Naive B cell (primary cell): ENCODE measurements at regions not wholly inside any gene's neighbourhood (a gene's known extent, or its start where the extent isn't known, plus 50 kb on each side); places are given as distances from the start of the nearest gene placed in this dataset.

Experiments
- ATAC-seq, 2 donors: fragments of 150-1000 bp; cut with Tn5 transposase; 2 replicates each; pipeline ENCODE4 v1.10.0; 2021; ENCODE audit warnings: low read depth in 2 of 2, mild to moderate bottlenecking in 2 of 2, moderate library complexity in 2 of 2
- DNase-seq: peaks from one replicate; pipeline ENCODE4 v3.0.0; 2022
- H3K27ac Mint-ChIP-seq, 6 donors: one replicate each; pipeline ENCODE4 v1.8.0; 2020 to 2022; ENCODE audit warnings: mild to moderate bottlenecking in 6 of 6, mixed read lengths in 6 of 6, moderate library complexity in 5 of 6, inconsistent platforms in 2 of 6
- H3K27me3 Mint-ChIP-seq, 3 donors: one replicate each; pipeline ENCODE4 v1.8.0; 2021 to 2022; ENCODE audit warnings: mixed read lengths in 3 of 3, mild to moderate bottlenecking in 1 of 3
- H3K36me3 Mint-ChIP-seq, 2 donors: one replicate each; pipeline ENCODE4 v1.8.0; 2020 to 2022; ENCODE audit warnings: mixed read lengths in 2 of 2, inconsistent platforms in 1 of 2, mild to moderate bottlenecking in 1 of 2
- H3K4me1 Mint-ChIP-seq, 3 donors: one replicate each; pipeline ENCODE4 v1.8.0; 2020 to 2022; ENCODE audit warnings: mixed read lengths in 3 of 3, inconsistent platforms in 1 of 3, mild to moderate bottlenecking in 1 of 3, moderate library complexity in 1 of 3
- H3K4me3 Mint-ChIP-seq, 8 donors: one replicate each; pipeline ENCODE4 v1.8.0; 2020 to 2022; ENCODE audit warnings: mild to moderate bottlenecking in 8 of 8, mixed read lengths in 8 of 8, moderate library complexity in 8 of 8, inconsistent platforms in 2 of 8
- H3K9me3 Mint-ChIP-seq, 7 donors: one replicate each; pipeline ENCODE4 v1.8.0; 2020 to 2022; ENCODE audit warnings: mixed read lengths in 7 of 7, mild to moderate bottlenecking in 5 of 7, inconsistent platforms in 2 of 7, moderate library complexity in 1 of 7

DNA sequence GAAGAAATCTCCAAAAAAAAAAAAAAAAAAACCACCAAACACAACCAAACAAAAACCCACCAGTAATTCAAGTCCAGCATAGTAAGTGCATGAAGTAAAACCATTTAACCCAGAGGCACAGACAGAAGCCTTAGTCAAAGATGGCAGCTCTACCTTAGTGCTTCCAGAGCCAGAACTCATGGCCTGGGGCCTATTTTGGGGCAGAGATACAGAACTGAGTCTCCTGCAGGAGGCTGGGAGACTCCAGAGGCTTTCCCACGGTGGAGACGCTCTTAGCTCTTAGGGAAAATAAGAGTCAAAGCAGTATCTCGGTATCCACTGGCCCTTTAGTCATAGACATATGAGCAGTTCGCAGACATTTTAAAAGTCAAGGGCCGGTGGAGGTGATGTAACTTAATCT is 129.5 kb downstream of the GPX5 start:
- H3K36me3 Mint-ChIP-seq: peaks cover 0 to 3% of the 10 kb centered on the region in 2 donors
- peaks cover 52 to 74% (median 64%) of the 10 kb centered on the region in 3 donors for H3K27me3 Mint-ChIP-seq
- no peak for DNase-seq
- H3K9me3 Mint-ChIP-seq: peaks cover 0 to 9% (median 4%) of the 10 kb centered on the region in 7 donors
- no peak overlapping the region for H3K27ac Mint-ChIP-seq
- no peak overlapping the region for H3K4me3 Mint-ChIP-seq
- no peak for ATAC-seq
- peaks cover 20 to 30% (median 22%) of the 10 kb centered on the region in 3 donors for H3K4me1 Mint-ChIP-seq

DNA sequence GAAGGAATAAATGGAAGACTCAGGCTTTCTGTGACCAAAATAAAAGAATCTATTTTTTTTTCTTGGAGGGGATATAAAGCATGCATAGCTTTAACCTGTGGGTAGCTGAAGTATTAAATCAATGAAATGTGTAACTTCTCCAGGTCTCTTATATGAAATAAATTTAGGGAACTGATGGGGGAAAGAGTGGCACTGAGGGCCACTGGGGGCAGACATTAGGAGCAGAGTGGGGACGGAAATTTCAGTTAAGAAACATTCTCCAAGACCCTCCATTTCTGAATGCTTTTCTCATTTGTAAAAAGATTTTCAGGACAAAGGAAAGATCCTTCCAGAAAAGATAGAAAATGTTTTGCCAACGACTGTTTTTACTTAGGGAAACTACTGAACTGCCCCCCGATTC is 131.0 kb downstream of the GPX5 start:
- Mint-ChIP-seq H3K27me3 (peaks cover 54 to 72% (median 59%) of the 10 kb centered on the region in 3 donors), H3K9me3 (peaks cover 0 to 9% (median 5%) of the 10 kb centered on the region in 7 donors), H3K4me3 (peak overlapping the region in 7 of 8 donors; percentile 71 to 93 (median 84)), H3K27ac (peak overlapping the region in 2 of 6 donors; percentile 62 to 94), H3K4me1 (peaks cover 20 to 30% (median 22%) of the 10 kb centered on the region in 3 donors), H3K36me3 (peaks cover 0 to 4% of the 10 kb centered on the region in 2 donors)
- ATAC-seq: no peak
- DNase-seq: no peak

DNA sequence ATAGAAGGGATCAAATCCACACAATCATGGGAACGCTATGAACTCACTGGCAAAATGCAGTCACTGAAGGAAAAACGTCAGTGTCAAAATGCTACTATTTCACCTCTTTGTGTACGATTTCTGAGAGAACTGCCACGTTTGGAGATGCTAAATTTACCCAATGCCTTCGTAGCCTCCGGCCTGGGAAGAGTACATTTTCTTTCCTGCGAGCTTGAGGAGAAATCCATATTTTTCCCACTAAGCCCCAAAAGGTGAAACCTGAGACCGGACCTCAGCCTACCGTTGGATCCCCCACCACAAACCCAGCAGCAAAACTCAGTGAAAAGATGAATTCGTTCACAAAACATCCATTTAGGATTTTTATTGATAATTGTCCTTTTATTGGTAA is 131.7 kb downstream of the GPX5 start:
- peaks cover 0 to 9% (median 4%) of the 10 kb centered on the region in 7 donors for H3K9me3 Mint-ChIP-seq
- H3K4me1 Mint-ChIP-seq: peaks cover 20 to 30% (median 22%) of the 10 kb centered on the region in 3 donors
- H3K27ac Mint-ChIP-seq: peak overlapping the region in 4 of 6 donors; percentile 41 to 94 (median 80)
- DNase-seq (no peak), ATAC-seq (no peak)
- H3K27me3 Mint-ChIP-seq: peaks cover 53 to 67% (median 53%) of the 10 kb centered on the region in 3 donors
- H3K36me3 Mint-ChIP-seq: peaks cover 0 to 4% of the 10 kb centered on the region in 2 donors
- peak overlapping the region; percentile 57 to 93 (median 86) for H3K4me3 Mint-ChIP-seq

DNA sequence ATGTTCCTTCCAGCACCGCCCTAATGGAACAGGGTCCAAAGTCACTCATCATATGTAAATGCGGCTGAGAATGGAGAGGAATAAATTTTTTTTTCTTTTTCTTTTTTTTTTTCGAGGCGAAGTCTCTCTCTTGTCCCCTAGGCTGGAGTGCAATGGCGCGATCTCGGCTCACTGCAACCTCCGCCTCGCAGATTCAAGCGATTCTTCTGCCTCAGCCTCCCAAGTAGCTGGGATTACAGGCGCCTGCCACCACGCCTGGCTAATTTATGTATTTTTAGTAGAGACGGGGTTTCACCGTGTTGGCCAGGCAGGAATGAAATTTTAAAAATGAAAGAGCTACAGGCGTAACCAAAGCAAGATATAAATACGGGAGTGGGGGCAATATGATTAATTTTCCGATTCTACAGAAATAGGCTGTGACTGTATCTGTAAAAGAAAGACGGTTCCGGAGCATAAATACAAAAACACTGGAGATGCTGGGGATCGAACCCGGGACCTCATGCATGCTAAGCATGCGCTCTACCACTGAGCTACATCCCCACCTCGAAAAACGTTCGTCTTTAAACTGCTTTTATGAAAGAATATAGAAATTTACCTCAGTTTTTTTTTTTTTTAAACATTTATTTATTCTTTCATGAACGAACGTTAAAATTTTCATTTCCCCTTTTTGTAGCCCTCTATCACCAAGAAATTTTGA is 132.2 kb downstream of the GPX5 start:
- Mint-ChIP-seq H3K4me1 (peaks cover 20 to 30% (median 22%) of the 10 kb centered on the region in 3 donors), H3K9me3 (peaks cover 0 to 9% (median 4%) of the 10 kb centered on the region in 7 donors), H3K4me3 (peak overlapping the region; percentile 57 to 93 (median 86)), H3K36me3 (peaks cover 0 to 7% of the 10 kb centered on the region in 2 donors), H3K27ac (peak overlapping the region in 5 of 6 donors; percentile 41 to 94 (median 76)), H3K27me3 (peaks cover 53 to 69% (median 55%) of the 10 kb centered on the region in 3 donors)
- ATAC-seq (peak; percentile 14 to 59), DNase-seq (peak; percentile 29)

DNA sequence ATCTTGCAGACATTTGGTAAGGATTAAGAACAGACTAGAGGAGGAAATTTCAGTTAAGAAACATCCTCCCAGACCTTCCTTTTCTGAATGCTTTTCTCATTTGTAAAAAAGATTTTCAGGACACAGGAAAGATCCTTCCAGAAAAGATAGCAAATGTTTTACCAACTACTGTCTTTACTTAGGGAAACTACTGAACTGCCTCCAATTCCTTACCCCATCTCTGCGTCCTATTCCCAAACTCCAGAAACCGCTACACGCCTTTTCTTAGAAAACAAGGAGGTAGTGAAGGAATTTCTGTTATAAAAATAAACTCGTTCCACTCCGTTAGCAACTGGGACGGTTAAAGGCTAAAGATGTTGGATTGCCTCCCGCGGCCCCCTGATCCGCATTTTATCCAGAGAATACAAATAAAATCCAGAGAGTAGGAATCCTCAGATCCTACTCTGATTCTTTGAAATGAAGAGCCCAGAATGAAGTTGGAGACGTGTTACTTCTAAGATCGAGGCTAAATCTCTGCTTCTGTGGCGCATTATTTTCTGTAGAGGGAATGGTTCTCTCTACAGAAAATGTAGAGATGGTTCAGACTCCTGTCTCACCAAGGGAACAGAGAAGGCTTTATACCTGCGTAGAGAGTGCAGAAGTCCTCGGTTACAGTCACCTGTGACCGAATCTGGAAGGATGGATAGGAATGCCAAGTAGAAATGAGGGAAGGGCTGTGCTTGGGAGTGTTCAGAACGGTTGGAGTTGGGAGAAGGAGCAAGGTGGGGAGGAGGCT is 133.0 kb downstream of the GPX5 start:
- no peak for ATAC-seq
- peaks cover 55 to 73% (median 59%) of the 10 kb centered on the region in 3 donors for H3K27me3 Mint-ChIP-seq

DNA sequence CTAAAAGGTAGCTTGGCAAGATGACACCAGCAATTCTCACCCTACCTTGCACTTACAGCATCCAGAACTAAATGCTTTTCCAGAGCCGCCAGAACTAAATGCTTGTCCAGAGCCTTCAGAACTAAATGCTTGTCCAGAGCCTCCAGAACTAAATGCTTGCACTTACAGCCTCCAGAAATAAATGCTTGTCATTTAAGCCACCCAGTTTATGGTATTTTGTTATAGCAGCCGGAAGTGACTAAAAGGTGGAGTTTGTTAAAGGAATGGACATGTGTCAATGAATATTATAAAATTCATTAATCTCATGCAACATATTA is 133.5 kb downstream of the GPX5 start:
- Mint-ChIP-seq H3K4me3 (peak overlapping the region in 5 of 8 donors; percentile 14 to 93 (median 84)), H3K9me3 (peaks cover 0 to 12% (median 2%) of the 10 kb centered on the region in 7 donors), H3K27ac (no peak overlapping the region), H3K36me3 (peaks cover 0 to 9% of the 10 kb centered on the region in 2 donors), H3K27me3 (peaks cover 52 to 68% (median 56%) of the 10 kb centered on the region in 3 donors), H3K4me1 (peaks cover 20 to 30% (median 22%) of the 10 kb centered on the region in 3 donors)
- DNase-seq: no peak
- ATAC-seq: no peak

More for the DNA sequence above, 133.0 kb downstream of the GPX5 start:
- peak overlapping the region; percentile 23 to 93 (median 86) for H3K4me3 Mint-ChIP-seq
- H3K9me3 Mint-ChIP-seq: peaks cover 0 to 12% (median 4%) of the 10 kb centered on the region in 7 donors
- DNase-seq: no peak
- peaks cover 0 to 9% of the 10 kb centered on the region in 2 donors for H3K36me3 Mint-ChIP-seq
- peak overlapping the region in 3 of 6 donors; percentile 76 to 94 (median 92) for H3K27ac Mint-ChIP-seq
- H3K4me1 Mint-ChIP-seq: peaks cover 20 to 30% (median 22%) of the 10 kb centered on the region in 3 donors

DNA sequence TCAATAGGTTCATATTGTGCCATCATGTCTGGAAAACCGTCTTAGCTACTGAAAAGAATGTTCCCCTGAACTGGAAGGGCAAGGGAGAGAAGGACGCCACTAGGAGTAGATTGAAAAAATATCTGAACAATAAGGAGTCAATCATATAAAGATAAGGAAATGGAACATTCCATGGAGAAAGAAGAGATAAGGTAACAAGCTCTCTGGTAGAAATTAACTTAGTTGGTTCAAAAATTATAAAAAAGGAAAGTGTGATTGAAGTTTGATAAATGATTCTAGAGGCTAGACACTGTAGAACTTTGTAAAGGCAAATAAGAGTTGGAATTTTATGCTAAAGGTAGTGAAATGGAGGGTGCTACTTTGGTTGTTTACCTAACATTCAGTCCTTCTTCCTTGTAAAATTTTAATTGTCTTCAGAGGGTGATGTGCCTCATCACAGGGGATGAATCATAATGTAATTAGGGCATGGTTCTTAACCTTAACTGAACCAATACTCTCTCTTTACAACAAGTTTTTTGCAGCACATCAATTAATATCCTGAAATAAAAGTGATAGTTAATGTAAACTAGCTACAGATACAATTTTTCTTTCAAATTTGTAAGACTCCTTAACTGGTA is 135.5 kb downstream of the GPX5 start:
- Mint-ChIP-seq H3K27me3 (peaks cover 59 to 69% (median 60%) of the 10 kb centered on the region in 3 donors), H3K9me3 (peaks cover 0 to 17% (median 4%) of the 10 kb centered on the region in 7 donors), H3K4me1 (peaks cover 20 to 30% (median 22%) of the 10 kb centered on the region in 3 donors), H3K36me3 (peaks cover 0 to 13% of the 10 kb centered on the region in 2 donors), H3K4me3 (no peak overlapping the region), H3K27ac (no peak overlapping the region)
- DNase-seq (no peak), ATAC-seq (no peak)

DNA sequence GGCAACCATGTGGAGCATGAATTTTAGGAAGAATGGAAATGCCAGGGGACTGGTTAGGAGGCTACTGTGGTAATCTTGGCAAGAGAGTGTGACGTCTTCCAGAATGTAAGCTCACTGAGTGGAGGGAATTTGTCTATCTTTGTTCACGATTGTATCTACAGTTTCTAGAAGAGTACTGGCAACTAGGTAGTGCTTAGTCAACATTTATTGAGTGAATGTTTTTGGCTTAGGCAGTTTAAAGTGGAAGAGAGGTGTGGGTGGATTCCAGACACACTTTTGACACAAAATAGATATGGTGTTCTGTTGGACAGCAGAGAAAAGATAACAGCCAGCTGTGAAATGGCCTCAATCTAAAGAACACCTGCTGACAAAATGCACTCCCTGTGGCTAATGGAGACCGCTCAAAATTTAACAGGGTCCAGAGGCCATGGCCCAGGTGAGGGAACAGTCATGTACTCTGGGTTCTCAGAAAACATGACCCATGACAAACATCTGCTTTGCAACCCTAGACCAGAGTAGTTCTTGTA is 139.3 kb downstream of the GPX5 start:
- H3K4me1 Mint-ChIP-seq: no peaks in the 10 kb centered on the region
- no peak overlapping the region for H3K4me3 Mint-ChIP-seq
- H3K27me3 Mint-ChIP-seq: peaks cover 39 to 45% (median 43%) of the 10 kb centered on the region in 3 donors
- peaks cover 0 to 12% (median 2%) of the 10 kb centered on the region in 7 donors for H3K9me3 Mint-ChIP-seq
- ATAC-seq: no peak
- no peak for DNase-seq
- H3K27ac Mint-ChIP-seq: no peak overlapping the region
- peaks cover 0 to 17% of the 10 kb centered on the region in 2 donors for H3K36me3 Mint-ChIP-seq

DNA sequence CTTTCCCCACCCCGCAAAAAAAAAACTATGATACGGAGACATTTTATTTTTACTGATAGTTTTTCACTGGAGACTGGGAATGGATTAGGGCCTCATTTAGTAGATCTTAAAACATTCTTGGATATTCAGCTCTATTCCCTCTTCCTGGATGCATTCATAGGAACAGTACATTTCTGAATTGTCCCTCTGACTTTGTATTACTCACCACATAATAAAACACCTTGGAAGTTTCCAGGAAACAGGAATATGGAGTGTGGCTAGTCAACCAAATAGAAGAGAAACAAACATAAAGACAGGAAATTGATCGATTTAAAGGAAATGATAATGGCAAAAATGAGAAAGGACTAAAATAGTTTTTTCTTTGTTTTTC is 147.7 kb downstream of the GPX5 start:
- Mint-ChIP-seq H3K27ac (no peak overlapping the region), H3K4me1 (peaks cover 6 to 14% (median 8%) of the 10 kb centered on the region in 3 donors), H3K4me3 (peak overlapping the region in 2 of 8 donors; percentile 17 to 74), H3K36me3 (peaks cover 0 to 8% of the 10 kb centered on the region in 2 donors), H3K9me3 (peaks cover 0 to 14% (median 6%) of the 10 kb centered on the region in 7 donors), H3K27me3 (peaks cover 59 to 61% (median 59%) of the 10 kb centered on the region in 3 donors)
- ATAC-seq (no peak), DNase-seq (no peak)

DNA sequence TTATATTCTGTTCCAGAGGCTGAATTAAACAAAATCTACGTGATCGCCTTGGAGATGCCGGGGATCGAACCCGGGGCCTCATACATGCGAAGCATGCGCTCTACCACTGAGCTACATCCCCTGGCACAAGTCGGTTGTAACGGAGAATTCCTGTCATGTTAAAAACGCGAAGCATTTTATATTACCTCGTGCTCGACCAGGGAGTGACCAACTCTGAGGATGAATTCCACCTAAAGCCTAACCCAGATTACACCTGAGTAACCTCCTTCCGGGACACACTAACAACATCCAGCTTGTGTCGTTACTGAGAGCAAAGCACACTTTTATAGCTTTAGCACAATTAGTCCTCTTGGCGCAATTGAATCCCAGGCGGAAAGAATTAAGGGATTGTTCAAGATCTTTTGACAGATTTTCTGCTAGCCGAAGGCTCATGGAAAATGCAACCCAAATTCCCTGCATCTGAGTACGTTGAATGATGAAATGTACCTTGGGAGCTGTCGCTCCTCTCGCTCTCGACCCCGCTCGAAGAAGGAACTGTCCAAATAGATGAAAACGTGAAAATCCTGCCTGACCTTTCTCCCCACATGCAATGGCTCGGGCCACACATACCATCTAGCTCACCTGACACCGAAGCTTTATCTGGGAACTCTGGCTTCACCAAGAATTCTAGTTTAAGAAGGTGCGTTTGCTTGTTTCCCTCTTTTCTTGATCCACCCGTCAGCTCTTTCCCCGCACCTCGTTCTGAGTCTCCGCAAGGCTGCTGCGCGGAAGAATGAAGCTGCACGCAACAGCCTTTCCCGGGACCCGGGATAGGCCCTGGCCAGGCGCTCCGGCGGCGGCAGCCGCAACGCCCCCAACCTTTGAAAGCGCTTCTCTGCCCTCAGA is 148.3 kb downstream of the GPX5 start:
- Mint-ChIP-seq H3K27me3 (peaks cover 60 to 65% (median 60%) of the 10 kb centered on the region in 3 donors), H3K4me3 (peak overlapping the region in 5 of 8 donors; percentile 34 to 77 (median 58)), H3K27ac (no peak overlapping the region), H3K4me1 (peaks cover 6 to 14% (median 8%) of the 10 kb centered on the region in 3 donors), H3K36me3 (peaks cover 0 to 8% of the 10 kb centered on the region in 2 donors), H3K9me3 (peaks cover 0 to 14% (median 6%) of the 10 kb centered on the region in 7 donors)
- no peak for DNase-seq
- no peak for ATAC-seq

DNA sequence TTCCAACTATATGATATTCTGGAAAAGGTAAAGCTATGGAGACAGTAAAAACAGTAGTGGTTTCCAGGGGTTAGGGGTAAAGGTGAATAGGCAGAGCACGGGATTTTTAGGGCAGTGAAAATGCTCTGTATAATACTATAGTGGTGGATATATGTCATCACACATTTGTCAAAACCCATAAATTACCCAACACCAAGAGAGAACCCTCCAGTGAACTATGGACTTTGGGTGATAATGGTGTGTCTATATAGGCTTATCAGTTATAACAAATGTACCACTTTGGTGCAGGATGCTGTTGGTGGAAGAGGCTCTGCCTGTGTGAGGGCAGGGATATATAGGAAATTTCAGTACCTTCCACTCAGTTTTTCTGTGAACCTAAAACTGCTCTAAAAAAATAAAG is 149.9 kb downstream of the GPX5 start:
- H3K9me3 Mint-ChIP-seq: peaks cover 0 to 14% (median 6%) of the 10 kb centered on the region in 7 donors
- H3K27me3 Mint-ChIP-seq: peaks cover 59 to 67% (median 60%) of the 10 kb centered on the region in 3 donors
- no peak overlapping the region for H3K4me3 Mint-ChIP-seq

DNA sequence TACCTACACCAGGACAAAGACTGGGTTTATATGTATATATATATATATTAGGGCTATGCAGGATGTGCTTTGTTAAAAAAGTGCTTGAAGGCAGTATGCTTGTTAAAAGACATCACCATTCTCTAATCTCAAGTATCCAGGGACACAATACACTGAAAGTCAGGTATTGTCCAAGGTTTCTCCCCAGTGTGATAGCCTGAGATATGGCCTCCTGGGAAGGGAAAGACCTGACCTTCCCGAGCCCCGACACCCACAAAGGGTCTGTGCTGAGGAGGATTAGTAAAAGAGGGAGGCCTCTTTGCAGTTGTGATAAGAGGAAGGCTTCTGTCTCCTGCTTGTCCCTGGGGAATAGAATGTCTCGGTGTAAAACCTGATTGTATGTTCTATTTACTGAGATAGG is 156.9 kb downstream of the GPX5 start:
- Mint-ChIP-seq H3K27ac (no peak overlapping the region), H3K27me3 (peaks cover 66 to 82% (median 79%) of the 10 kb centered on the region in 3 donors)
- no peak for ATAC-seq

More for the DNA sequence above, 149.9 kb downstream of the GPX5 start:
- no peak for DNase-seq
- peaks cover 6 to 14% (median 8%) of the 10 kb centered on the region in 3 donors for H3K4me1 Mint-ChIP-seq
- ATAC-seq: no peak
- peaks cover 0 to 8% of the 10 kb centered on the region in 2 donors for H3K36me3 Mint-ChIP-seq
- no peak overlapping the region for H3K27ac Mint-ChIP-seq

More for the DNA sequence above, 156.9 kb downstream of the GPX5 start:
- H3K36me3 Mint-ChIP-seq: no peaks in the 10 kb centered on the region
- DNase-seq: no peak
- peaks cover 0 to under 1% (median 0%) of the 10 kb centered on the region in 7 donors for H3K9me3 Mint-ChIP-seq
- no peak overlapping the region for H3K4me3 Mint-ChIP-seq
- H3K4me1 Mint-ChIP-seq: peaks cover 0 to 3% (median 0%) of the 10 kb centered on the region in 3 donors
